Tibial artery (tissue), 4 donors: ENCODE measurements at regions not wholly inside any gene's neighbourhood (a gene's known extent, or its start where the extent isn't known, plus 50 kb on each side); places are given as distances from the start of the nearest gene placed in this dataset.

Experiments
- DNase-seq, 2 donors: peaks; one replicate each; pipeline ENCODE4 v3.0.0-alpha.2; 2019
- H3K27ac ChIP-seq, 2 donors: fragments of 200-600 bp; sonication (generic) in 1 of 2; 1 replicate in 1 of 2; 2 replicates in 1 of 2; pipeline ENCODE4 v1.5.1; 2018 to 2019; ENCODE audit warnings: mild to moderate bottlenecking in 1 of 2
- H3K27me3 ChIP-seq, 2 donors: fragments of 200-600 bp; sonication (generic) in 1 of 2; one replicate each; pipeline versions ENCODE4 v1.5.1 to v1.6.0; 2016 to 2019
- H3K36me3 ChIP-seq, 3 donors: fragments of 200-600 bp; sonication (generic) in 2 of 3; one replicate each; pipeline ENCODE4 v1.5.1; 2016 to 2019; ENCODE audit warnings: mild to moderate bottlenecking in 2 of 3
- H3K4me1 ChIP-seq, 4 donors: fragments of 200-600 bp; sonication (generic) in 2 of 4; 1 replicate in 3 of 4; 2 replicates in 1 of 4; pipeline ENCODE4 v1.5.1; 2016 to 2019
- H3K4me3 ChIP-seq, 2 donors: fragments of 200-600 bp; sonication (generic) in 1 of 2; 1 replicate in 1 of 2; 2 replicates in 1 of 2; pipeline ENCODE4 v1.5.1; 2018 to 2019; ENCODE audit warnings: mild to moderate bottlenecking in 2 of 2
- H3K9me3 ChIP-seq, 3 donors: fragments of 200-600 bp; sonication (generic) in 1 of 3; one replicate each; pipeline ENCODE4 v1.5.1; 2016 to 2019
- CTCF ChIP-seq, 2 experiments: fragments of 200-600 bp in 1 of 2; fragments of 450-650 bp in 1 of 2; IDR thresholded peaks; one replicate each; pipeline ENCODE4 v1.5.1; 2017 to 2019; ENCODE audit warnings: antibody characterized with exemption in 2 of 2, mild to moderate bottlenecking in 1 of 2, moderate library complexity in 1 of 2
- intact Hi-C: fragments of 100-400 bp; cut with DNase I; formaldehyde crosslinking; loops from one replicate; pipeline ENCODE4 v1.15.0; 2023; ENCODE audit warnings: low total_unique reads

DNA sequence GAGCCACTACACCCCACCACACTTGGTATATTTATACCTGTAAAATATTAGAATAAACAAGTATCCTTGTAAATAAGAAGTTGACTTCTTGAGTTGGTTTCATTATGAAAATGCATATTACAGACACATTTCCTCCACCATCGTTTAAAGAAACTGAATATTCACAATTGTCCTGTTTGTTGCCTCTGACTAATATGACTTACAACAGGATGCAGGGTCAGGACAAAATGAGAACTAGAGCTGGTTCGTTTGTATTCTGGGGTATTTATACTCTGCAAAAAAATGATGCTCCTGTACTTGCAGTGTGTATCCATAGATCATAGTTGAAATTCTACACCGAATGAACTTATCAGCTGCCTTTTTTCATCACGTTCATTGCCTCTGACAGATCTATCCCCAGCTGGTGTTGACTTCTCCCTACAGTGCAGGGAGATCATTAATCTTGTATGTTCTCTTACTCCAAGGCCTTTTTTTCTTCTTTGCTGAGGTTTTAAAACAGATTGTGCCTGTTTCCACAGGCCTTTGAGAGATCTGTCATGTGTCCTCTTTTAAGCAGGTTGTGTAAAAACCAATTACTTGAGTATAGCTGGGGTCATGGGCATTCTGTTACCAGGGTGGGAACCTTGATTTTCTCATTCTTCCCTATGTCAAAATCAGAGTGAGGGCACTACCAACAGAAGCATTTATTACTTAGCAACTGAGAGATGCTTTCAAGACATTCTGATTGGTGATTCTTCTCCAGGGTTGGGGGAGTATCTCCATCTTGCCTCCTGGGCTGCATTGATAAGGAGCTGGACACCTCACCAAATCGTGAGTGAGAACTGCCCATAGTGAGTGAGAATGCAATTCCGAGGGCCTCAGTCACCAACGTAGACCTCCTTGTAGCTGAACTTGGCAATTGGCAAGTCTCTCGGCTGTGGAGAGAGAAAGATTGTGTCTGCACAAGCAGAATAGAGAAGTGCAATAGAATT is 78.8 kb upstream of the CD83 start:
- H3K4me1 ChIP-seq = no peaks in the 10 kb centered on the region
- TF ChIP-seq CTCF (IDR thresholded peaks at IDR 0.05) = no peak
- DNase-seq = no peak
- H3K27me3 ChIP-seq = peaks cover 0 to 5% of the 10 kb centered on the region in 2 donors
- no peaks in the 10 kb centered on the region for H3K36me3 ChIP-seq
- no peak overlapping the region for H3K4me3 ChIP-seq
- no peak overlapping the region for H3K27ac ChIP-seq
- intact Hi-C loops = no loop called here
- no peaks in the 10 kb centered on the region for H3K9me3 ChIP-seq

DNA sequence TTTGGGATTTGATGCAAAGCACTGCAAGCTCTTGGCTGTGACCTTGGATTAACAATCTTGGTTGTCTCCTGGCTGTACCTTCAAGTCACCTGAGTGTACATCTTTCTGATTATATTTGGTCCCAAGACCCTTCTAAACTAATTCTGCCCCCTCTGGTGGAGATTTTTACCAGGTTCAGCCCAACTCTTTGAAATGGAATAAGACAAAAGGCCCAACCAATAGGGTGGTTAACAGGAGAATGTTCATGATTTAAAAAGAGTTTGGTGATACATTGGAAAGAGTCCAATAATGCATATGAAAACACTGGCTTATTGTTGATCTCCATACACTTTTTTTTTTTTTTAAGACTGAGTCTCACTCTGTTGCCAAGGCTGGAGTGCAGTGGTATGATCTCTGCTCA is 77.5 kb upstream of the CD83 start:
- H3K4me1 ChIP-seq = no peaks in the 10 kb centered on the region
- TF ChIP-seq CTCF (IDR thresholded peaks at IDR 0.05) = no peak
- DNase-seq = no peak
- no peaks in the 10 kb centered on the region for H3K9me3 ChIP-seq
- no peak overlapping the region for H3K4me3 ChIP-seq
- H3K36me3 ChIP-seq = no peaks in the 10 kb centered on the region
- intact Hi-C loops = no loop called here
- H3K27me3 ChIP-seq = peaks cover 0 to 6% of the 10 kb centered on the region in 2 donors
- no peak overlapping the region for H3K27ac ChIP-seq

- no peak overlapping the region for H3K27ac ChIP-seq
- no peak for DNase-seq
- H3K9me3 ChIP-seq = no peaks in the 10 kb centered on the region
- peak; percentile 41 to 47 for TF ChIP-seq CTCF (IDR thresholded peaks at IDR 0.05)
- intact Hi-C loops = no loop called here
- H3K36me3 ChIP-seq = no peaks in the 10 kb centered on the region
- H3K4me1 ChIP-seq = no peaks in the 10 kb centered on the region
- peaks cover 0 to 14% of the 10 kb centered on the region in 2 donors for H3K27me3 ChIP-seq
- no peak overlapping the region for H3K4me3 ChIP-seq
Measured at GRCh38 chr6:14046476-14047068, 71.0 kb upstream of the CD83 start.

GRCh38 chr6:14047151-14047740 is 70.3 kb upstream of the CD83 start:
- H3K4me3 ChIP-seq = no peak overlapping the region
- peaks cover 0 to 14% of the 10 kb centered on the region in 2 donors for H3K27me3 ChIP-seq
- intact Hi-C loops = no loop called here

DNA sequence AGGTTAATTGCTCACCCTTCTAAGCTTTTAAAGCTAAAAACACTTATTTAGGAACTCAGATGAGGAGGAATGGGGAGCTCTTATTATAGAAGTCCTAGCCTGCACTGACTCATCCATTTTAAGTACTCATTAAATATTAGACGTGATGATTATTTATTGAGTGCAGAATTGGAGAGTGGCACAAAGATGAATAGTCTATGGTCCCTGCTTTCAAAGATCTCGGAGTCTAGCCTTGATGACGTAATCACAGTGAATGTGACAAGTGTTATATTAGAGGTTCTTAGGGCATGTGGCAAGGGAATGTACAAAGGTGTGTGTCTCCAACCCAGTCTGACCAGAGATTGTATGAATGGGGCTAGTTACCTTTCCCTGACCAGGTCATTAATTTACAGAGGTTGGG is 68.7 kb upstream of the CD83 start:
- TF ChIP-seq CTCF (IDR thresholded peaks at IDR 0.05) = no peak
- Histone ChIP-seq H3K4me3 (no peak overlapping the region), H3K4me1 (no peaks in the 10 kb centered on the region), H3K27me3 (peaks cover 0 to 10% of the 10 kb centered on the region in 2 donors), H3K9me3 (no peaks in the 10 kb centered on the region), H3K36me3 (no peaks in the 10 kb centered on the region), H3K27ac (no peak overlapping the region)
- intact Hi-C loops = no loop called here
- no peak for DNase-seq

More at GRCh38 chr6:14047151-14047740, 70.3 kb upstream of the CD83 start:
- Histone ChIP-seq H3K36me3 (no peaks in the 10 kb centered on the region), H3K27ac (no peak overlapping the region), H3K9me3 (no peaks in the 10 kb centered on the region), H3K4me1 (no peaks in the 10 kb centered on the region)
- TF ChIP-seq CTCF (IDR thresholded peaks at IDR 0.05) = no peak
- DNase-seq = no peak
